Stimulated activated CD8-positive, alpha-beta memory T cell treated with anti-CD3 and anti-CD28 coated beads, Interleukin-7, amount 100 ng/mL, for 4 hours (primary cell): ENCODE measurements at regions not wholly inside any gene's neighbourhood (a gene's known extent, or its start where the extent isn't known, plus 50 kb on each side); places are given as distances from the start of the nearest gene placed in this dataset.
"Not testable (repeated sequence)": the region's sequence is repeated elsewhere in the genome, so short reads cannot be mapped to it uniquely, and the experiment has no call there.

ENCODE experiments used
- DNase-seq, 2 donors: peaks; one replicate each; pipeline ENCODE4 v3.0.0-alpha.2; 2020; ENCODE audit warnings: low read depth in 2 of 2

DNA sequence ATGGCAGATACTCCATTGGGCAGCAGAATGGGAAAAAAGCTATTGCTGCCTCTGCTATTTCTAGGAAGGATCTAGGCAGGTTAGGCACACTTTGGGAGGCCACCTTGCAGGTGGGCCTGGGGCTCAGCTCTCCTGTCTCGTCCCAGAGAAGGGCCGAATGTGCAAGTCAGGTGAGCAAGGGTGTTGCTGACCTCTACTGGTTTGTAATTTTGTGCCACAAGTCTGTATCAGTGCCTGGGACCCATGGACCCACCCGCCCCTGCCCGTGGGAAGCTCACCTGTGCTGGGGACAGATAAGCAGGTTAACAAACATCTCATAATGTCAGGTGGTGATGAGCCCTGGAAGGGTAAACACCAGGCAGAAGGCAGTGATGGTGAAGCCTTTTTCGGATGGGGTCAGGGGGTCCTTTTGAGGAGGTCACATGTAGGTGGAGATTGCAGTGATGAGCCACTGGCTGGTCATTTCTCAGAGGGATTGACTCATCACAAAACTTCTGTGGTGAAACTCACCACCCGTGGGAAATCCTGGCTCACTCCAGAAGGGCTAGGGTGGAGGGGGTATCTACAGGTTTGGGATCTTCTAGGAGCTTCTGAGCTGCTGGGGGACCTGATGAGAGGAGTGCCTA lies 161.3 kb downstream of the KLF13 start:
- DNase-seq, result no peak

- DNase-seq, result no peak
Observed at GRCh38 chr15:31488437-31489204, 162.0 kb downstream of the KLF13 start.

- DNase-seq, result no peak
Observed at GRCh38 chr15:31489281-31489680, 162.6 kb downstream of the KLF13 start.

DNA sequence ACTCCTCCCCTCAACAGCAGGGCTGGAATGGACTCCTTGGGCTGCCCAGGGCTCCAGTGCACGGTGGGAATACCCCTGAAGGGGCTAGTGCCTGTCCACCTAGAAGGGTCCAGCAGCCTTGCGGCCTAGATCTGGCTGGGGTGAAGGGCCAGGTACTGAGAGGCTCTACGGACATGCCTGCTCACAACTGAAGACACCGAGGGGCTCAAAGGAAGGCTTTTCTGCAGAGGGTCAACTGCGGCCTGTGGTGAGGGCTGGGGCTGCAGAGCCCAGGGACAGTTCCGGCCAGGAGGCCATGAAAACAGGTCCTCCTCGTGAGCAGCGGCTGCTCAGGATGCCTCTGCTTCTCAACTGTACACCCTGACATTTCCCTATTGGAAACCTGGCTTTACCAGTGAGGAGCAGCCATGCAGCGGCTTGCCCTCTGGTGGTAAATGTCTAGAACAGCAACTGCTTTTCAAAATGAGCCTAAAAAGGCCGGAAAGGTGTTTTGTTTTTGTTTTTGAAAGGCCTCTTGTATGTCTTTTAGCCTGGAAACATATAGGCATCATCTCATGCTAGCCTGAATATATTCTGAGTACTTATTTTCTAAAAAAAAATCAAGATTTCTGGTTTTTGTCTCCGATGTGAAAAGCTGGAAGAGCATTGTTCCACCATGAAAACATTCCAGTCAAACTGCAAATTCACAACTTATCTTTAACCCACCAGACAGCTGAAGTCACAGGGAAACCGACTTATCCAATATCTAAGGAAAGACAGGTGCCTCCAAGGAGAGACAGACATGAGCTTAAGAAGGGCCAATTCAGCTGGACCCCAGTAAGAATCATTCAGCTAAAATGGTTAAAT lies 163.4 kb downstream of the KLF13 start:
- DNase-seq, result no peak

- no peak for DNase-seq
Observed at GRCh38 chr15:31494786-31495185, 168.2 kb downstream of the KLF13 start.

DNA sequence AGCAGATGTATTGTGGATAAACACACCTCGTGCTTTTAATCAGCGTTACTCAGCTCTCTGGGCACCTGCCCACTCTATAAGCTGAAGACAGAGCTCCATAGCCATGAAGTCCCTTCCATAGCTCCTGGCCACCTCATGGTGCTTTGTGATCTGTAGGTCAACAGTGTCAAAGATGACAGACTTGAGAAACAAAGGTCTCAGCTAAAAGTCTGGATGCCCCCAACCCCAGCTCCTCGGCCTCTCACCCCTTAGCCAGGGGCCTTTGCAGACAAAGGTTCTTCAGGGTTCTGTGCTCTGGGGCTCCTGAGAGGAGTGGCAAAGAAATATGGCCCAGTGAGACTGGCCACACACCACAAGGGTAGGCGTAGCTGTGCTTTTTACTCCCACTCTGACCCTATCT lies 168.6 kb downstream of the KLF13 start:
- no peak for DNase-seq

GRCh38 chr15:31497838-31498237 lies 171.2 kb downstream of the KLF13 start:
- DNase-seq, result no peak

DNA sequence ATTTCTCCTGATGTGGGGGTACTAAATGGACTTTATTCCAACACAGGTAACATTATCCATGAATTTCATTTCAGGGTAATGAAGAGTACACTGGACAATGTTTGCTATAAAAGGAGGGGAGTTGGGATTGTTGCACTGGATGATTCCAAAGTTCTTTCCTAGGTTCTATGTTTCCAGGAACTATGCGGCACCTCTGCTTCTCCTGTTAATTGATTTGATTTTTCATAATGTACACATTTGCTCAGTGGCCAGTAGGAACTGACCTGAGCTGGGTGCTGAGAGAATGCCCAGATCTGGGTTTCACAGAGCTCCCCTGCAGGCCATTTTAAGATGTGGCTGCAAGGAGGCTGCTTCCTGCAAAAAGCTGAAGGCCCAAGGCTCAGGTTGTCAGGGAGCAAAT lies 171.7 kb downstream of the KLF13 start:
- DNase-seq, result no peak

- DNase-seq, result no peak
Observed at GRCh38 chr15:31498756-31499155, 172.1 kb downstream of the KLF13 start.

DNA sequence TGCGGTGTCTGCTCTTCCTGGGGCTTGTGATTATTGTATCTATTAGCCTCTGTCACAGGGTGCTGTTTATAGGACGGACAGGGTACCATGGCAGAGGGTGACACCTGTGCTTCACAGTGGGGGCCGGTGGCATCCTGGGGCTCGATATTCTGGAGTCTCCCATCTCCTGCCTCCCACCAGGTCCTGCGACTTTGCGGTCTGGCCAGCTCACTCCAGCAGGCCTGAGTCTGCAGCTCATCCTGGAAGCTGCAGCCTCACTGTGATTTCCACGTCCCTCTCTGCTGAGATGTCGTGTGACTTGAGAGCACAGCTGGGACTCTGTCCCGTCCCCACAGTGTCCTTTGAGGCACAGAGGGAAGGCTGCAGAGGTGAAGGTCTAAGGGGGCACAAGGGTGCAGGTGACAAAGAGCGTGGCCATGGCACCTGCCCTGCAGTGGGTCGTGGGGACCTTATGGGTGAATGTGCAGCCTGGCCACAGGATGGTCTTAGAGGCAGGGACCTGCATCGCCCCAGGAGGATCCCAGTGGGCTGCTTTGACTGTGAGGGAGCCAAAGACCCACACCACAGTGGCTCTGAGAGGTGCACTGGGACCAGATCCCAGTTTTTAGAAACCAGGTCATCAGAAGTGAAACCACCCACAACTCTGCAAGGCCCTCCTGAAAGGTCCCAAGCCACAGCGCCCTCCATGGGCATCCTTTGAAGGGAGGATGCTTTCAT lies 172.8 kb downstream of the KLF13 start:
- DNase-seq, result no peak

DNA sequence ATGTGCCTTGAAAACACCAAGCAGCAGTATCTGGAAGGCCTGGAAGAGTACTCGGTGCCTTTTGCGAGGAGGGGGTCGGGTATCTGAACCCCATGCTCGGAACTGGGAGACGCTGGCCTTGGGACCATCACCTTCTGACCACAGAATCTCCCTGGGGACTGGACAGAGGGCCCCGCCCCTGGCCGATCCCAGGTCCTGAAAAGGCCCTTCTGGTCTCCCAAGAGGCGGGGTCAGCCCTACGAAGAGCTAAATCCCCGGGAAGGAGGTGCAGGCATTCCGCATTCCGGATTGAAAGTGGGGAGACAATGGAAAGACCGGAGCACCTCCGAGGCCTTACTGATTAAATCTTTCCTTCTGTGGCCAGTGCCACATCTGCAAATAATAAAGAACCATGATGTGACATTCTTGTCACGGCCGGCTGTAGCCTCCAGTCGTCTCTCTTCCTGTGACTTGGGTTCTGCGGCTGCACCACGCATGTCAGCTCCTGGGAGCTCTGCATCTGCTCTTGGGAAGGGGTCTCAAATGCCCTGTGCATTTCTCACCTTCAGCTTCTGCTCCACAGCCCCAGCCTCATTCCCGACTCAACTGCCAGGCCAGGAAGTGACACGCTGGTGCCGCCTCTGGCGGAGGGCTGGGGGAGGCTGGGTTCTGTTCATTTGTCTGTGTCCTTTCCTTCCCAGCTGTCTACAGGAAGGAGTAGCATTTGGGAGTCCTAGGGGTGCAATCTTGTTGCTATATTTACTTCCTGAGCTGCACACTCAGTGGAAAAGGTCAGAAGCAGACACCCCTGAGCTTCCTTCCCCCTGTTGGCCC lies 173.5 kb downstream of the KLF13 start:
- DNase-seq, result no peak

GRCh38 chr15:31500766-31501449 lies 174.3 kb downstream of the KLF13 start:
- DNase-seq, result no peak

- no peak for DNase-seq
Observed at GRCh38 chr15:31501536-31502157, 175.0 kb downstream of the KLF13 start.

DNA sequence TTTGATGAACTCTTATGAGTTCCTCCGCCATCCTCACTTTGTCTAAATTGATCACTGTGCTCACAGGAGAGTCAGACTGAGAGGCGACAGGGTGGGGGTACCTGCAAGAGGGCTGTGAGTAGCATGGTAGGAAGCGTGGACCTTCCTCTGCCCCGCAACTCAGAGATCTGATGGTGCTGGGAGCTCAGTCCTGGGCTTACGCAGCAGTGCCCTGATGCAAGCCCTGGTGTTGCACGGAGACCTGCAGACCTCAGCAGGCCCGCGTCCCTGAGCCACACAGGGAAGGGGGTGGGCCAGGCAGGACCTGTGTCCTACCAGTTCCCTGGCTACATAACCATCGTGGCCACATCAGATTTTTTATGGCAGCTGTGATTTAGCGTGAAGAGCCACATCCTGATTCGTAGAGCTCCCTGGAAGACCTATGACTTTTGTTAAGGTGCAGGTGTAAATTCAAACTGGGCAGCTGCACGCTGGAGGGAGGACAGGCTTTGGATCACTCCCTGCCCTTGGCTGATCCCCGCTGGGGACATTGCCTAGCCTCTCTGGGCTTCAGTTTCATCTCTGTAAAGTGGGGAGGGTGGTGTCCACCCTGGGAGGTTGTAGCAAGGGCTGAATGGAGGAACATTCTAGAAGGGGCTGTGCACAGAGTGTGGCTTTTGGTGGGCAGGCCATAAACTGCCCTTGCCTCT lies 176.1 kb downstream of the KLF13 start:
- no peak for DNase-seq

GRCh38 chr15:31503256-31503655 lies 176.6 kb downstream of the KLF13 start:
- DNase-seq, result no peak

DNA sequence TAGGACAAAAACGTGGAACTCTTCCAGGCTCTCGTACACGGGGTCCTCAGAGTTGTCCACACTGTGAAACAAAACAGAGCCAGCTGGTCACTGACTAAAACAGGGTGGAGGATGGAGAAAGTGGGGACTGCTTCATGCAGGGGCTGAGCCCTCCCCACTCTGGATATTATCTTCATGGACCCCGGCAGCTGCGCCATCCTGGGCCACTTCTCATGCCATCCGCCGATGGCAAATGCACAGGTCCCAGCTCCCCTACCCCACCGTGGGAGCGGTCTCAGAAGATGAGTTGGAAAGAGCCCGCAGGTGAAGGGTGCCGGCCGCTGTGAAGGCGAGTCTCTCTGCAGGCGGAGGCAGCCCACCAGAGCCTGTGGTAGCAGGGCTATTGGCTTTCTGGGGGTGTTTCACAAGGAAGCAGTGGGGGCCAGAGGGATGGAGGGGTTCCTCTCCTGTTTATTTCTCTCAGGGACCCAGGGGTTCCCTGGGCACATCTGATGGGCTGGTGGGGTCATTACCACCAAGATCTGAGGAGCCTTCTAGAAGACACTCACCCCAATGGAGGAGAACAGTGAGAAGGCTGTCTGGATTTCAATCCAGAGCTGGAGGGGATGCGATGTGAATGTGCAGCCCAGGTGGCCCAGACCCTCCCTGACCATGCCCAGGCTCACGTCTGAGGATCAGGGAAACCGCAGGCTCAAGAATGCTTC lies 177.3 kb downstream of the KLF13 start:
- no peak for DNase-seq

- DNase-seq, result no peak
Observed at GRCh38 chr15:31504462-31504839, 177.8 kb downstream of the KLF13 start.

DNA sequence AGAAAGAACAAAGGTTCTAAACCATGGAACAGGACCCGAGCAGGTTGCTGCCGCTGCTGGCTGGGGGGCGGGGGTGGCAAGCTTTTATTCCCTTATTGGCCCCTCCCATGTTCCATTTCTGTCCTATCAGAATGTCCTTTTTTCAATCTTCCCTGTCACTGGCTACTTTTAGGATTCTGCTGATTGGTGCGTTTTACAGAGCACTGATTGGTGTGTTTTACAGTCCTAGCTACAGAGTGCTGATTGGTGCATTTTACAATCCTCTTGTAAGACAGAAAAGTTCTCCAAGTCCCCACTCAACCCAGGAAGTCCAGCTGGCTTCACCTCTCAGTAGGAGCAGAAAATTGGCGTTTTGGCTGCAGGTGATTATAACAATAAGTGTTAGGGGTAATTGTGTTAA lies 180.9 kb downstream of the KLF13 start:
- DNase-seq, result not testable (repeated sequence)

- no peak for DNase-seq
Observed at GRCh38 chr15:31508656-31509055, 182.0 kb downstream of the KLF13 start.
